ENCODE measurements at regions not wholly inside any gene's neighbourhood (a gene's known extent, or its start where the extent isn't known, plus 50 kb on each side); places are given as distances from the start of the nearest gene placed in this dataset.

GRCh38 chr9:107110153-107110552, 172.9 kb upstream of the RAD23B start:
- H3K27me3 Mint-ChIP-seq (ENCODE audit: low read depth in 2 of 2): peaks cover 20 to 24% of the 10 kb centered on the region in 2 donors
- no peak for TF ChIP-seq CTCF (IDR thresholded peaks at IDR 0.05)
- 84% methylated on average over 2 of the region's 2 CpGs for WGBS (ENCODE audit: insufficient coverage)

GRCh38 chr9:107112707-107113243, 170.3 kb upstream of the RAD23B start:
- intact Hi-C loops (cut with micrococcal nuclease): no loop called here
- Mint-ChIP-seq H3K36me3 (no peaks in the 10 kb centered on the region), H3K9me3 (no peaks in the 10 kb centered on the region)

More at GRCh38 chr9:107110153-107110552, 172.9 kb upstream of the RAD23B start:
- intact Hi-C loops (cut with micrococcal nuclease): no loop called here
- no peak for DNase-seq
- Histone ChIP-seq H3K27me3 (ENCODE audit: control insufficient read depth, insufficient read depth, low read length) (no peaks in the 10 kb centered on the region), H3K27ac (ENCODE audit: low read length) (no peak overlapping the region), H3K4me3 (ENCODE audit: low read length) (no peak overlapping the region), H3K9me3 (ENCODE audit: control insufficient read depth, insufficient read depth, low read length) (no peaks in the 10 kb centered on the region), H3K4me1 (ENCODE audit: control insufficient read depth, insufficient read depth, low read length) (no peaks in the 10 kb centered on the region), H3K36me3 (ENCODE audit: control insufficient read depth, insufficient read depth, low read length) (no peaks in the 10 kb centered on the region)
- H3K36me3 Mint-ChIP-seq: no peaks in the 10 kb centered on the region
- H3K4me1 Mint-ChIP-seq: peaks cover 0 to 8% of the 10 kb centered on the region in 2 donors
- H3K9me3 Mint-ChIP-seq: no peaks in the 10 kb centered on the region
- ATAC-seq: no peak
- H3K4me3 Mint-ChIP-seq: no peak overlapping the region
- no peak overlapping the region for H3K27ac Mint-ChIP-seq

GRCh38 chr9:107118863-107119624, 164.0 kb upstream of the RAD23B start:
- ATAC-seq: no peak
- Mint-ChIP-seq H3K4me3 (no peak overlapping the region), H3K36me3 (no peaks in the 10 kb centered on the region), H3K4me1 (peaks cover 0 to 8% of the 10 kb centered on the region in 2 donors), H3K27ac (no peak overlapping the region), H3K27me3 (ENCODE audit: low read depth in 2 of 2) (peaks cover 0 to 5% of the 10 kb centered on the region in 2 donors), H3K9me3 (no peaks in the 10 kb centered on the region)
- H3K4me3 ChIP-seq (ENCODE audit: low read length): no peak overlapping the region
- DNase-seq: no peak
- intact Hi-C loops (cut with micrococcal nuclease): no loop called here
- no peaks in the 10 kb centered on the region for H3K4me1 ChIP-seq (ENCODE audit: control insufficient read depth, insufficient read depth, low read length)
- WGBS (ENCODE audit: insufficient coverage): 79% methylated on average over 5 of the region's 6 CpGs
- H3K27me3 ChIP-seq (ENCODE audit: control insufficient read depth, insufficient read depth, low read length): no peaks in the 10 kb centered on the region
- H3K9me3 ChIP-seq (ENCODE audit: control insufficient read depth, insufficient read depth, low read length): no peaks in the 10 kb centered on the region
- TF ChIP-seq CTCF (IDR thresholded peaks at IDR 0.05): no peak
- no peak overlapping the region for H3K27ac ChIP-seq (ENCODE audit: low read length)
- H3K36me3 ChIP-seq (ENCODE audit: control insufficient read depth, insufficient read depth, low read length): no peaks in the 10 kb centered on the region

More at GRCh38 chr9:107112707-107113243, 170.3 kb upstream of the RAD23B start:
- H3K9me3 ChIP-seq (ENCODE audit: control insufficient read depth, insufficient read depth, low read length): no peaks in the 10 kb centered on the region
- no peaks in the 10 kb centered on the region for H3K4me1 ChIP-seq (ENCODE audit: control insufficient read depth, insufficient read depth, low read length)
- no peak overlapping the region for H3K4me3 ChIP-seq (ENCODE audit: low read length)
- Mint-ChIP-seq H3K4me1 (peaks cover 0 to 8% of the 10 kb centered on the region in 2 donors), H3K27ac (no peak overlapping the region), H3K27me3 (ENCODE audit: low read depth in 2 of 2) (peaks cover 18 to 20% of the 10 kb centered on the region in 2 donors), H3K4me3 (no peak overlapping the region)
- H3K27me3 ChIP-seq (ENCODE audit: control insufficient read depth, insufficient read depth, low read length): no peaks in the 10 kb centered on the region
- WGBS (ENCODE audit: insufficient coverage): 43% methylated on average over 1 of the region's 1 CpG
- no peak overlapping the region for H3K27ac ChIP-seq (ENCODE audit: low read length)
- DNase-seq (no peak), ATAC-seq (no peak)
- H3K36me3 ChIP-seq (ENCODE audit: control insufficient read depth, insufficient read depth, low read length): no peaks in the 10 kb centered on the region
- TF ChIP-seq CTCF (IDR thresholded peaks at IDR 0.05): no peak
